ENCODE measurements at regions not wholly inside any gene's neighbourhood (a gene's known extent, or its start where the extent isn't known, plus 50 kb on each side); places are given as distances from the start of the nearest gene placed in this dataset.
"Not testable (repeated sequence)": the region's sequence is repeated elsewhere in the genome, so short reads cannot be mapped to it uniquely, and the experiment has no call there.

GRCh38 chr2:239819091-239819973, 205.8 kb downstream of the NDUFA10 start:
- DNase-seq (ENCODE audit: low spot score), result no peak

- DNase-seq (ENCODE audit: low spot score), result no peak
Observed at GRCh38 chr2:239818531-239819011, 206.6 kb downstream of the NDUFA10 start.

GRCh38 chr2:239818086-239818485, 207.1 kb downstream of the NDUFA10 start:
- DNase-seq (ENCODE audit: low spot score), result no peak

GRCh38 chr2:239817468-239818031, 207.6 kb downstream of the NDUFA10 start:
- not testable (repeated sequence) for DNase-seq (ENCODE audit: low spot score)

- DNase-seq (ENCODE audit: low spot score), result no peak
Observed at GRCh38 chr2:239816576-239817467, 208.3 kb downstream of the NDUFA10 start.

- DNase-seq (ENCODE audit: low spot score), result no peak
Observed at GRCh38 chr2:239815671-239816070, 209.5 kb downstream of the NDUFA10 start.

GRCh38 chr2:239814861-239815601, 210.1 kb downstream of the NDUFA10 start:
- DNase-seq (ENCODE audit: low spot score), result no peak

GRCh38 chr2:239814116-239814860, 210.9 kb downstream of the NDUFA10 start:
- DNase-seq (ENCODE audit: low spot score), result no peak

- no peak for DNase-seq (ENCODE audit: low spot score)
Observed at GRCh38 chr2:239813261-239814115, 211.7 kb downstream of the NDUFA10 start.

- no peak for DNase-seq (ENCODE audit: low spot score)
Observed at GRCh38 chr2:239811806-239812560, 213.2 kb downstream of the NDUFA10 start.

GRCh38 chr2:239811111-239811781, 213.9 kb downstream of the NDUFA10 start:
- no peak for DNase-seq (ENCODE audit: low spot score)

GRCh38 chr2:239809391-239809790, 215.8 kb downstream of the NDUFA10 start:
- no peak for DNase-seq (ENCODE audit: low spot score)

GRCh38 chr2:239807568-239807967, 217.6 kb downstream of the NDUFA10 start:
- DNase-seq (ENCODE audit: low spot score), result no peak

GRCh38 chr2:239806758-239807434, 218.2 kb downstream of the NDUFA10 start:
- no peak for DNase-seq (ENCODE audit: low spot score)

- no peak for DNase-seq (ENCODE audit: low spot score)
Observed at GRCh38 chr2:239806276-239806675, 218.9 kb downstream of the NDUFA10 start.

GRCh38 chr2:239805414-239805813, 219.7 kb downstream of the NDUFA10 start:
- DNase-seq (ENCODE audit: low spot score), result no peak

- DNase-seq (ENCODE audit: low spot score), result no peak
Observed at GRCh38 chr2:239805043-239805329, 220.2 kb downstream of the NDUFA10 start.
